Astrocyte of the cerebellum (primary cell): ENCODE measurements at regions not wholly inside any gene's neighbourhood (a gene's known extent, or its start where the extent isn't known, plus 50 kb on each side); places are given as distances from the start of the nearest gene placed in this dataset.
"Not testable (repeated sequence)": the region's sequence is repeated elsewhere in the genome, so short reads cannot be mapped to it uniquely, and the experiment has no call there.

Experiments
- DNase-seq: peaks from one replicate; pipeline ENCODE4 v3.0.0-alpha.2; 2011; ENCODE audit warnings: low read depth
- H3K4me3 ChIP-seq: 2 replicates; pipeline ENCODE4 v1.5.1; 2011; ENCODE audit warnings: mild to moderate bottlenecking, low read depth, low read length, moderate library complexity
- in situ Hi-C: cut with HindIII; loops from 2 replicates; pipeline ENCODE4 v1.10.0; 2017; ENCODE audit warnings: low sequenced_read_pairs
- TF ChIP-seq, protein P1 (sequence below): IDR thresholded peaks from 2 replicates; pipeline ENCODE4 v1.5.1; 2012; ENCODE audit warnings: low read length, low read depth, moderate library complexity, mild to moderate bottlenecking; ENCODE audit errors: missing control alignments

- no peak for DNase-seq
- no peak overlapping the region for H3K4me3 ChIP-seq
- in situ Hi-C loops, result no loop called here
- TF ChIP-seq, protein P1, sequence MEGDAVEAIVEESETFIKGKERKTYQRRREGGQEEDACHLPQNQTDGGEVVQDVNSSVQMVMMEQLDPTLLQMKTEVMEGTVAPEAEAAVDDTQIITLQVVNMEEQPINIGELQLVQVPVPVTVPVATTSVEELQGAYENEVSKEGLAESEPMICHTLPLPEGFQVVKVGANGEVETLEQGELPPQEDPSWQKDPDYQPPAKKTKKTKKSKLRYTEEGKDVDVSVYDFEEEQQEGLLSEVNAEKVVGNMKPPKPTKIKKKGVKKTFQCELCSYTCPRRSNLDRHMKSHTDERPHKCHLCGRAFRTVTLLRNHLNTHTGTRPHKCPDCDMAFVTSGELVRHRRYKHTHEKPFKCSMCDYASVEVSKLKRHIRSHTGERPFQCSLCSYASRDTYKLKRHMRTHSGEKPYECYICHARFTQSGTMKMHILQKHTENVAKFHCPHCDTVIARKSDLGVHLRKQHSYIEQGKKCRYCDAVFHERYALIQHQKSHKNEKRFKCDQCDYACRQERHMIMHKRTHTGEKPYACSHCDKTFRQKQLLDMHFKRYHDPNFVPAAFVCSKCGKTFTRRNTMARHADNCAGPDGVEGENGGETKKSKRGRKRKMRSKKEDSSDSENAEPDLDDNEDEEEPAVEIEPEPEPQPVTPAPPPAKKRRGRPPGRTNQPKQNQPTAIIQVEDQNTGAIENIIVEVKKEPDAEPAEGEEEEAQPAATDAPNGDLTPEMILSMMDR, result no peak
Measured at GRCh38 chr9:129435291-129435690, 185.6 kb downstream of the C9orf50 start.

DNA sequence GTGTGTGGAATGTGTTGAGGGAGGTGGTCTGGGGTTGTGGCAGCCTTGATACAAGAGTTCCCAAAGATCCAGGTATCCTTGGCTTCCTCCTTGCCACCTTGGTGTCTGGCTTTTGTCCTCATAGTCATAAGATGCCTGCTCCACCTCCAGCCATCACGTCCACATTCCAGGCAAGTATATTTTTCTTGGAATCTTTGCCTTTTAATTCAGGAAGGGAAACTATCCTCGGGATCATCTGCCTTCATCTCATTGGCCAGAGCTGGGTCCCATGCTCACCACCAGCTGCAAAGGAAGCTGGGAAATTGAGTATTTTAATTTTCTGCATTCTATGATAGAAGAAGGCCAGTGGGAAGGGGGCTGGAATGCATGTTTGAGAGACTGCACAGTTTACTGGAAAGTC lies 186.7 kb downstream of the C9orf50 start:
- TF ChIP-seq, protein P1, result no peak
- in situ Hi-C loops, result no loop called here
- no peak overlapping the region for H3K4me3 ChIP-seq
- no peak for DNase-seq

DNA sequence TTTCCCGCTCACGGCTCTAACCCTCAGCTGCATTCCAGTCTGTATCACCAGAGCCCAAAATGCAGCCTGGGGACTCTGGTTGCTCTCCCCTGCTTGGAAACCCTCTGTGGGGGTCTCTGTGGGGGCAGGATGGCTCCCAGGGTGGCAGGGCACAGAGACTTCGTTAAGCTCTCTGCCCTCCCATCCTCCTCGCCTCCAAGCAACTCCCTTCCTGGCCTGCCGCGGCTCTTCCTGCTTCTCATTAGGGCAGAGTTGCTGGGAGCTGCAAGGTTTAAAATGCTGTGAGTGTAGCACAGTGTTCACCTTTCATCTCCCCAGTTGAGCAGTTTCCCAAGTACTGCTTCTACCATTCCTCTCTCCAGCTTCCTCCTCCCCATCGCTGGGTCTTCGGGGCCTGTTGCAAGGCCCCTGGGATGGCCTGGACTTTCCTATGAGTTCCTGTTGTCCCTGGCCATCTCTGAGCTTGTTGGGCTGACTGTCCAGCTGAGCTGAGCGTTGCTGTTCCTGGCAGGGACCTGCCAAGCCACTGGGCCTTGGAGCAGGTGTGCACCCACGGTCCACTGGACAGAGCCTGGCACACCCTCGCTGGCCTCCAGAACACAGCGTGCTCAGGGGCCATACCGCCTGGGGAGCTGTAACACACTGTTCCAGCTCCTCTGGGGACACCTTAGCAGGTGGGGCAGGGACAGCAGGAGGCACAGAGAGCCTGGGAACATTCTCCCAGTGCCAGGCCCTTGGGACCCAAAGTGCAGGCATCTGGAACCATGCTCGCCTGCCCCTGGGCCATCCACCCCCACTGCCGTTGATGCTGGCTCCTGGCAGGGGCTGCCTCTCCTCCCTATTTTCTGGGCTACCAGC lies 188.4 kb downstream of the C9orf50 start:
- no peak overlapping the region for H3K4me3 ChIP-seq
- TF ChIP-seq, protein P1, result no peak
- in situ Hi-C loops, result no loop called here
- DNase-seq, result no peak

- DNase-seq, result no peak
- H3K4me3 ChIP-seq, result no peak overlapping the region
- TF ChIP-seq, protein P1, result no peak
- in situ Hi-C loops, result no loop called here
Measured at GRCh38 chr9:129430940-129431643, 189.8 kb downstream of the C9orf50 start.

GRCh38 chr9:129428864-129429577 lies 191.9 kb downstream of the C9orf50 start:
- TF ChIP-seq, protein P1, result no peak
- no peak for DNase-seq
- no peak overlapping the region for H3K4me3 ChIP-seq
- in situ Hi-C loops, result no loop called here

DNA sequence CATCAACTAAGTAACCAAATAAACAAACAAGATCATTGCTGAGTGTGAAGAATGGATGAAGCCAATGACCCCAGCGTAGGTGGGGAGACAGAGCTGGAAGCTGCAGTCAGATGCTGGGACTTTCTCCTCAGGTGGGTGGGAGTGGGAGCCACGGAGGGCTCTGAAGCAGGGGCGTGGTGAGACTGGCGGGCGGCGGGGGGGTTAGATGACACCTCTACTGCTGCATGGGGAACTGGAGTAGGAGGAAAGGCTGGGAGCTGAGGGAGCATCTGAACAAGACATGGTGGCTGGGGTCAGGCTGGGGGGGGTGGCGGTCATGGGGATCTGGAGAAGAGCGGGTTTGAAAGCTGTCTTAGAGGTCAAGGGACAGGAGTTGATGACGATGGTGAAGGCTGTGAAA lies 193.8 kb downstream of the C9orf50 start:
- in situ Hi-C loops, result no loop called here
- TF ChIP-seq, protein P1, result no peak
- no peak overlapping the region for H3K4me3 ChIP-seq
- DNase-seq, result no peak

DNA sequence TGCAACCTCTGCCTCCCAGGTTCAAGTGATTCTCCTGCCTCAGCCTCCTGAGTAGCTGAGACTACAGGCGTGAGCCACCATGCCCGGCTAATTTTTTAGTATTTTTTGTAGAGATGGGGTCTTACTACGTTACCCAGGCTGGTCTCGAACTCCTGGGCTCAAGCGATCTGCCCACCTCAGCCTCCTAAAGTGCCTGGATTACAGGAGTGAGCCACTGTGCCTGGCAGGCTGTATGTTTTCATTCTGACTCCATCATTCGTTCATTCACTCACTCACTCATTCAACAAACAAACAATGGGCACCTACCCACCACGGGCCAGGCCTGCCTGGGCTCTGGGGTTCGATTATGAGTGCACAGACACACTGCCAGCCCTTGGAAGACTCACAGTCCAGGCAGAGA lies 197.1 kb downstream of the C9orf50 start:
- H3K4me3 ChIP-seq, DNase-seq, in situ Hi-C loops: not testable (repeated sequence)
